ENCODE measurements at regions not wholly inside any gene's neighbourhood (a gene's known extent, or its start where the extent isn't known, plus 50 kb on each side); places are given as distances from the start of the nearest gene placed in this dataset.

DNA sequence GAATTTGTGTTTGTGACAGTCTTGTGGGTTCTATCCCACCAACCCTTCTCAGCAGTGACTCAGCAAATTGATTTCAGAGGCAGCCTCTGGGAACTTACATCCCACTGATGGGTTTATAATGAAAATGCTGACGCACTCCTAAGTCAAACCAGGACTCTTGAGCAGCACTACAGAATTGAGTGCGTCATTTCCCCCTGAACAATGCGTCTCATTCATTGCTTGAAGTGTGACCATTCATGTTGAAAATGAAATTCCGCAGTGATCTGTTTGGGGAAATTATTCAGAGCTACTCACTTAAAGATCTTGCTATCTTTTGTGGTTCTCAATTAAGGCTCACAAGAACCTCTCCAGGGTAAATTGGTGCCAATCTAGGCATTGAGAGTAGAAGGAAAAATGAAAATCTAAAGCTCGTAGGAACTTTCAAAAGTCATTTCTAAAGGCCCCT lies 417.7 kb upstream of the SLC14A2 start (continued):
- no peak for TF ChIP-seq CEBPB (IDR thresholded peaks at IDR 0.05; ENCODE audit: borderline replicate concordance in 1 of 2, low read depth in 2 of 2, low read length in 2 of 2)
- TF ChIP-seq BACH1 (IDR thresholded peaks at IDR 0.05; ENCODE audit: borderline replicate concordance), result peak; percentile 100
- TF ChIP-seq EP300 (IDR thresholded peaks at IDR 0.05; ENCODE audit: borderline replicate concordance in 1 of 2, control insufficient read depth in 1 of 2, low read depth in 2 of 2, low read length in 2 of 2), result peak; percentile 99 to 100
- no peak for TF ChIP-seq RB1 (IDR thresholded peaks at IDR 0.05; ENCODE audit: borderline replicate concordance)
- TF ChIP-seq ESRRA (IDR thresholded peaks at IDR 0.05; ENCODE audit: low read length), result no peak
- no peak for TF ChIP-seq ZNF207 (IDR thresholded peaks at IDR 0.05; ENCODE audit: borderline replicate concordance)
- TF ChIP-seq KLF5 (IDR thresholded peaks at IDR 0.05; ENCODE audit: partially characterized antibody), result peak; percentile 96
- no peak for TF ChIP-seq EZH2 (IDR thresholded peaks at IDR 0.05; ENCODE audit: borderline replicate concordance, control insufficient read depth, low read depth, low read length)
- peak; percentile 96 for TF ChIP-seq NFIC (IDR thresholded peaks at IDR 0.05; ENCODE audit: low read depth, low read length)
- TF ChIP-seq POLR2A (IDR thresholded peaks at IDR 0.05; ENCODE audit: low read depth, low read length), result no peak
- TF ChIP-seq ZNF622 (IDR thresholded peaks at IDR 0.05), result no peak
- peak; percentile 93 for TF ChIP-seq CREB1 (IDR thresholded peaks at IDR 0.05; ENCODE audit: low read depth)
- TF ChIP-seq, protein P1, sequence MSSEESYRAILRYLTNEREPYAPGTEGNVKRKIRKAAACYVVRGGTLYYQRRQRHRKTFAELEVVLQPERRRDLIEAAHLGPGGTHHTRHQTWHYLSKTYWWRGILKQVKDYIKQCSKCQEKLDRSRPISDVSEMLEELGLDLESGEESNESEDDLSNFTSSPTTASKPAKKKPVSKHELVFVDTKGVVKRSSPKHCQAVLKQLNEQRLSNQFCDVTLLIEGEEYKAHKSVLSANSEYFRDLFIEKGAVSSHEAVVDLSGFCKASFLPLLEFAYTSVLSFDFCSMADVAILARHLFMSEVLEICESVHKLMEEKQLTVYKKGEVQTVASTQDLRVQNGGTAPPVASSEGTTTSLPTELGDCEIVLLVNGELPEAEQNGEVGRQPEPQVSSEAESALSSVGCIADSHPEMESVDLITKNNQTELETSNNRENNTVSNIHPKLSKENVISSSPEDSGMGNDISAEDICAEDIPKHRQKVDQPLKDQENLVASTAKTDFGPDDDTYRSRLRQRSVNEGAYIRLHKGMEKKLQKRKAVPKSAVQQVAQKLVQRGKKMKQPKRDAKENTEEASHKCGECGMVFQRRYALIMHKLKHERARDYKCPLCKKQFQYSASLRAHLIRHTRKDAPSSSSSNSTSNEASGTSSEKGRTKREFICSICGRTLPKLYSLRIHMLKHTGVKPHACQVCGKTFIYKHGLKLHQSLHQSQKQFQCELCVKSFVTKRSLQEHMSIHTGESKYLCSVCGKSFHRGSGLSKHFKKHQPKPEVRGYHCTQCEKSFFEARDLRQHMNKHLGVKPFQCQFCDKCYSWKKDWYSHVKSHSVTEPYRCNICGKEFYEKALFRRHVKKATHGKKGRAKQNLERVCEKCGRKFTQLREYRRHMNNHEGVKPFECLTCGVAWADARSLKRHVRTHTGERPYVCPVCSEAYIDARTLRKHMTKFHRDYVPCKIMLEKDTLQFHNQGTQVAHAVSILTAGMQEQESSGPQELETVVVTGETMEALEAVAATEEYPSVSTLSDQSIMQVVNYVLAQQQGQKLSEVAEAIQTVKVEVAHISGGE (CRISPR knock-in tag; IDR thresholded peaks at IDR 0.05), result no peak
- peak; percentile 63; the same call in 1 of the 2 replicates for TF ChIP-seq TCF12 (IDR thresholded peaks at IDR 0.05; ENCODE audit: low read depth, low read length)
- TF ChIP-seq CREM (IDR thresholded peaks at IDR 0.05; ENCODE audit: low read depth), result peak; percentile 96
- peak; percentile 68; the same call in 1 of the 2 replicates for TF ChIP-seq ZBED1 (IDR thresholded peaks at IDR 0.05; ENCODE audit: borderline replicate concordance)
- no peak for TF ChIP-seq NFXL1 (IDR thresholded peaks at IDR 0.05; ENCODE audit: borderline replicate concordance)
- peak; percentile 87 to 88 for TF ChIP-seq BHLHE40 (IDR thresholded peaks at IDR 0.05; ENCODE audit: borderline replicate concordance in 1 of 2, low read depth in 2 of 2, low read length in 1 of 2)
- TF ChIP-seq SREBF1 (IDR thresholded peaks at IDR 0.05; ENCODE audit: low read length), result no peak
- peak; percentile 97 for TF ChIP-seq IRF4 (IDR thresholded peaks at IDR 0.05; ENCODE audit: low read depth, low read length)
- TF ChIP-seq ZZZ3 (IDR thresholded peaks at IDR 0.05; ENCODE audit: control insufficient read depth, insufficient read length, low read depth), result no peak
- TF ChIP-seq MYC (IDR thresholded peaks at IDR 0.05; ENCODE audit: insufficient read depth, insufficient read length, insufficient replicate concordance, low read length, severe bottlenecking), result no peak
- peak; percentile 87 for TF ChIP-seq JUND (IDR thresholded peaks at IDR 0.05; ENCODE audit: low read depth, low read length)
- TF ChIP-seq, protein P2, sequence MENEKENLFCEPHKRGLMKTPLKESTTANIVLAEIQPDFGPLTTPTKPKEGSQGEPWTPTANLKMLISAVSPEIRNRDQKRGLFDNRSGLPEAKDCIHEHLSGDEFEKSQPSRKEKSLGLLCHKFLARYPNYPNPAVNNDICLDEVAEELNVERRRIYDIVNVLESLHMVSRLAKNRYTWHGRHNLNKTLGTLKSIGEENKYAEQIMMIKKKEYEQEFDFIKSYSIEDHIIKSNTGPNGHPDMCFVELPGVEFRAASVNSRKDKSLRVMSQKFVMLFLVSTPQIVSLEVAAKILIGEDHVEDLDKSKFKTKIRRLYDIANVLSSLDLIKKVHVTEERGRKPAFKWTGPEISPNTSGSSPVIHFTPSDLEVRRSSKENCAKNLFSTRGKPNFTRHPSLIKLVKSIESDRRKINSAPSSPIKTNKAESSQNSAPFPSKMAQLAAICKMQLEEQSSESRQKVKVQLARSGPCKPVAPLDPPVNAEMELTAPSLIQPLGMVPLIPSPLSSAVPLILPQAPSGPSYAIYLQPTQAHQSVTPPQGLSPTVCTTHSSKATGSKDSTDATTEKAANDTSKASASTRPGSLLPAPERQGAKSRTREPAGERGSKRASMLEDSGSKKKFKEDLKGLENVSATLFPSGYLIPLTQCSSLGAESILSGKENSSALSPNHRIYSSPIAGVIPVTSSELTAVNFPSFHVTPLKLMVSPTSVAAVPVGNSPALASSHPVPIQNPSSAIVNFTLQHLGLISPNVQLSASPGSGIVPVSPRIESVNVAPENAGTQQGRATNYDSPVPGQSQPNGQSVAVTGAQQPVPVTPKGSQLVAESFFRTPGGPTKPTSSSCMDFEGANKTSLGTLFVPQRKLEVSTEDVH (IDR thresholded peaks at IDR 0.05; ENCODE audit: low read depth, partially characterized antibody), result peak; percentile 91
- peak; percentile 52; the same call in 1 of the 2 replicates for TF ChIP-seq CBFB (IDR thresholded peaks at IDR 0.05; ENCODE audit: low read depth)

All from GM12878 (cell line).